Upper lobe of left lung (tissue), 6 donors: ENCODE measurements at regions not wholly inside any gene's neighbourhood (a gene's known extent, or its start where the extent isn't known, plus 50 kb on each side); places are given as distances from the start of the nearest gene placed in this dataset.

ENCODE experiments used
- ATAC-seq, 2 donors: fragments of 200-7000 bp; cut with Tn5 transposase; one replicate each; pipeline ENCODE4 v1.9.1; 2022; ENCODE audit warnings: mild to moderate bottlenecking in 2 of 2, moderate library complexity in 2 of 2; ENCODE audit not compliant: low FRiP score in 2 of 2
- DNase-seq, 2 donors: peaks; one replicate each; pipeline ENCODE4 v3.0.0-alpha.2; 2019 to 2020
- H3K27ac ChIP-seq, 4 donors: fragments of 200-600 bp; sonication (generic); one replicate each; pipeline ENCODE4 v1.5.1; 2016 to 2019
- H3K27me3 ChIP-seq, 4 donors: fragments of 200-600 bp; sonication (generic); one replicate each; pipeline ENCODE4 v1.5.1; 2017 to 2019
- H3K36me3 ChIP-seq, 4 donors: fragments of 200-600 bp; sonication (generic); one replicate each; pipeline ENCODE4 v1.5.1; 2016 to 2019
- H3K4me1 ChIP-seq, 4 donors: fragments of 200-600 bp; sonication (generic); one replicate each; pipeline ENCODE4 v1.5.1; 2018 to 2019
- H3K4me3 ChIP-seq, 4 donors: fragments of 200-600 bp; sonication (generic); one replicate each; pipeline ENCODE4 v1.5.1; 2017 to 2019; ENCODE audit warnings: mild to moderate bottlenecking in 2 of 4, moderate library complexity in 1 of 4
- H3K9me3 ChIP-seq, 4 donors: fragments of 200-600 bp; sonication (generic); one replicate each; pipeline ENCODE4 v1.5.1; 2018 to 2019
- CTCF ChIP-seq, 6 experiments: fragments of 450-650 bp in 4 of 6; fragments of 200-600 bp in 2 of 6; sonication (generic) in 2 of 6; IDR thresholded peaks; one replicate each; pipeline ENCODE4 v1.5.1; 2016 to 2019; ENCODE audit warnings: antibody characterized with exemption in 6 of 6
- EP300 ChIP-seq, 4 donors: sonication (generic); formaldehyde crosslinking; IDR thresholded peaks; one replicate each; pipeline ENCODE4 v1.5.1; 2017; ENCODE audit warnings: antibody characterized with exemption in 4 of 4, control low read depth in 2 of 4
- POLR2A ChIP-seq, 4 donors: fragments of 450-650 bp; IDR thresholded peaks; one replicate each; pipeline ENCODE4 v1.5.1; 2016 to 2017; ENCODE audit warnings: antibody characterized with exemption in 4 of 4, mild to moderate bottlenecking in 2 of 4
- POLR2AphosphoS5 ChIP-seq, 2 donors: sonication (generic); formaldehyde crosslinking; IDR thresholded peaks; one replicate each; pipeline ENCODE4 v1.5.1; 2017; ENCODE audit warnings: antibody characterized with exemption in 2 of 2
- WGBS, 2 donors: methylation state at CpG; one replicate each; pipeline ENCODE4 v1.1.5; 2017 to 2018; 5-methylcytosine and 5-hydroxymethylcytosine counted together
- donor health status: DM: no; HTN: no; CAD: no; lungs with moderate emphysema.
- donor health status: DM: no; HTN: yes; CAD: no; lungs with severe emphysema.

GRCh38 chr6:104601721-104602120, 258.0 kb downstream of the HACE1 start:
- ATAC-seq (no peak), DNase-seq (no peak)
- H3K4me1 ChIP-seq, result peaks cover 0 to 10% (median 4%) of the 10 kb centered on the region in 4 donors
- H3K27me3 ChIP-seq, result no peaks in the 10 kb centered on the region
- no peaks in the 10 kb centered on the region for H3K36me3 ChIP-seq
- no peaks in the 10 kb centered on the region for H3K9me3 ChIP-seq
- no peak overlapping the region for H3K27ac ChIP-seq
- H3K4me3 ChIP-seq, result peak overlapping the region in 1 of 4 donors; percentile 4
- WGBS, 2 donors, result 31 to 37% methylated on average over 3 of the region's 3 CpGs
- TF ChIP-seq POLR2A (IDR thresholded peaks at IDR 0.05), result no peak
- TF ChIP-seq CTCF (IDR thresholded peaks at IDR 0.05), result no peak
- no peak for TF ChIP-seq EP300 (IDR thresholded peaks at IDR 0.05)
- no peak for TF ChIP-seq POLR2AphosphoS5 (IDR thresholded peaks at IDR 0.05)

GRCh38 chr6:104601131-104601651, 258.5 kb downstream of the HACE1 start:
- Histone ChIP-seq H3K4me3 (peak overlapping the region in 1 of 4 donors; percentile 4), H3K36me3 (no peaks in the 10 kb centered on the region), H3K27me3 (no peaks in the 10 kb centered on the region), H3K9me3 (no peaks in the 10 kb centered on the region), H3K4me1 (peaks cover 0 to 10% (median 4%) of the 10 kb centered on the region in 4 donors), H3K27ac (no peak overlapping the region)
- no peak for TF ChIP-seq CTCF (IDR thresholded peaks at IDR 0.05)
- no peak for TF ChIP-seq EP300 (IDR thresholded peaks at IDR 0.05)
- TF ChIP-seq POLR2AphosphoS5 (IDR thresholded peaks at IDR 0.05), result no peak
- no peak for TF ChIP-seq POLR2A (IDR thresholded peaks at IDR 0.05)
- DNase-seq, result no peak
- WGBS, 2 donors, result 55 to 61% methylated on average over 6 of the region's 6 CpGs
- no peak for ATAC-seq

GRCh38 chr6:104600639-104600931, 259.1 kb downstream of the HACE1 start:
- Histone ChIP-seq H3K27ac (no peak overlapping the region), H3K4me3 (no peak overlapping the region), H3K27me3 (no peaks in the 10 kb centered on the region), H3K9me3 (no peaks in the 10 kb centered on the region), H3K36me3 (no peaks in the 10 kb centered on the region), H3K4me1 (peaks cover 0 to 10% (median 4%) of the 10 kb centered on the region in 4 donors)
- ATAC-seq, result no peak
- no peak for DNase-seq
- 52 to 69% methylated on average over 2 of the region's 2 CpGs for WGBS, 2 donors
- TF ChIP-seq POLR2A (IDR thresholded peaks at IDR 0.05) (no peak), EP300 (IDR thresholded peaks at IDR 0.05) (no peak), POLR2AphosphoS5 (IDR thresholded peaks at IDR 0.05) (no peak)

- 63 to 71% methylated on average over 3 of the region's 3 CpGs for WGBS, 2 donors
- Histone ChIP-seq H3K4me1 (peaks cover 0 to 10% (median 4%) of the 10 kb centered on the region in 4 donors), H3K27ac (no peak overlapping the region), H3K4me3 (no peak overlapping the region), H3K36me3 (no peaks in the 10 kb centered on the region), H3K27me3 (no peaks in the 10 kb centered on the region), H3K9me3 (no peaks in the 10 kb centered on the region)
- ATAC-seq (no peak), DNase-seq (no peak)
- TF ChIP-seq POLR2A (IDR thresholded peaks at IDR 0.05) (no peak), EP300 (IDR thresholded peaks at IDR 0.05) (no peak), CTCF (IDR thresholded peaks at IDR 0.05) (no peak), POLR2AphosphoS5 (IDR thresholded peaks at IDR 0.05) (no peak)
These were observed 259.7 kb downstream of the HACE1 start for GRCh38 chr6:104599821-104600638.

GRCh38 chr6:104597541-104598050, 262.1 kb downstream of the HACE1 start:
- DNase-seq (no peak), ATAC-seq (no peak)
- TF ChIP-seq CTCF (IDR thresholded peaks at IDR 0.05), result no peak
- TF ChIP-seq POLR2A (IDR thresholded peaks at IDR 0.05), result no peak
- no peak for TF ChIP-seq POLR2AphosphoS5 (IDR thresholded peaks at IDR 0.05)
- TF ChIP-seq EP300 (IDR thresholded peaks at IDR 0.05), result no peak
- Histone ChIP-seq H3K4me3 (no peak overlapping the region), H3K27me3 (no peaks in the 10 kb centered on the region), H3K36me3 (no peaks in the 10 kb centered on the region), H3K4me1 (peaks cover 0 to 8% (median 3%) of the 10 kb centered on the region in 4 donors), H3K27ac (no peak overlapping the region), H3K9me3 (no peaks in the 10 kb centered on the region)
- 73 to 75% methylated on average over 4 of the region's 4 CpGs for WGBS, 2 donors
